NCI-H2196 treated with DMSO at 0.1 percent for 48 hours (cell line): ENCODE measurements at regions not wholly inside any gene's neighbourhood (a gene's known extent, or its start where the extent isn't known, plus 50 kb on each side); places are given as distances from the start of the nearest gene placed in this dataset.

Experiments used
- DNase-seq: peaks from one replicate; lab custom pipeline; 2025; ENCODE audit not compliant: unreplicated experiment; lab: John Stamatoyannopoulos, UW

- no peak for DNase-seq
Measured at GRCh38 chr2:117701365-117701764, 113.1 kb upstream of the DDX18 start.

- DNase-seq, result no peak
Measured at GRCh38 chr2:117702098-117702497, 112.4 kb upstream of the DDX18 start.

- no peak for DNase-seq
Measured at GRCh38 chr2:117703858-117704257, 110.6 kb upstream of the DDX18 start.

- DNase-seq, result no peak
Measured at GRCh38 chr2:117704818-117705217, 109.7 kb upstream of the DDX18 start.

- DNase-seq, result no peak
Measured at GRCh38 chr2:117707874-117708273, 106.6 kb upstream of the DDX18 start.

GRCh38 chr2:117712684-117713083 is 101.8 kb upstream of the DDX18 start:
- no peak for DNase-seq

- DNase-seq, result no peak
Measured at GRCh38 chr2:117714110-117714509, 100.4 kb upstream of the DDX18 start.

- no peak for DNase-seq
Measured at GRCh38 chr2:117714745-117715417, 99.6 kb upstream of the DDX18 start.

- no peak for DNase-seq
Measured at GRCh38 chr2:117716505-117716904, 98.0 kb upstream of the DDX18 start.

- DNase-seq, result no peak
Measured at GRCh38 chr2:117717072-117717471, 97.4 kb upstream of the DDX18 start.

GRCh38 chr2:117718048-117718447 is 96.4 kb upstream of the DDX18 start:
- no peak for DNase-seq

- no peak for DNase-seq
Measured at GRCh38 chr2:117720765-117721164, 93.7 kb upstream of the DDX18 start.

GRCh38 chr2:117723483-117723882 is 91.0 kb upstream of the DDX18 start:
- DNase-seq, result no peak

GRCh38 chr2:117723888-117724434 is 90.5 kb upstream of the DDX18 start:
- DNase-seq, result no peak

- no peak for DNase-seq
Measured at GRCh38 chr2:117726747-117727146, 87.7 kb upstream of the DDX18 start.

- no peak for DNase-seq
Measured at GRCh38 chr2:117737846-117738245, 76.6 kb upstream of the DDX18 start.

GRCh38 chr2:117738991-117739839 is 75.3 kb upstream of the DDX18 start:
- no peak for DNase-seq

GRCh38 chr2:117745537-117745936 is 69.0 kb upstream of the DDX18 start:
- DNase-seq, result no peak

GRCh38 chr2:117755768-117756167 is 58.7 kb upstream of the DDX18 start:
- no peak for DNase-seq

- no peak for DNase-seq
Measured at GRCh38 chr2:117760916-117761315, 53.6 kb upstream of the DDX18 start.

- no peak for DNase-seq
Measured at GRCh38 chr2:117762454-117762853, 52.0 kb upstream of the DDX18 start.

- DNase-seq, result no peak
Measured at GRCh38 chr2:117763804-117764203, 50.7 kb upstream of the DDX18 start.
